MV-4-11 (cell line): ENCODE measurements at regions not wholly inside any gene's neighbourhood (a gene's known extent, or its start where the extent isn't known, plus 50 kb on each side); places are given as distances from the start of the nearest gene placed in this dataset.

Source experiments
- DNase-seq: peaks from one replicate; lab custom pipeline; 2025; lab: John Stamatoyannopoulos, UW

GRCh38 chr1:79777481-79778219, 771.1 kb upstream of the ADGRL4 start:
- DNase-seq = peak; percentile 88

DNA sequence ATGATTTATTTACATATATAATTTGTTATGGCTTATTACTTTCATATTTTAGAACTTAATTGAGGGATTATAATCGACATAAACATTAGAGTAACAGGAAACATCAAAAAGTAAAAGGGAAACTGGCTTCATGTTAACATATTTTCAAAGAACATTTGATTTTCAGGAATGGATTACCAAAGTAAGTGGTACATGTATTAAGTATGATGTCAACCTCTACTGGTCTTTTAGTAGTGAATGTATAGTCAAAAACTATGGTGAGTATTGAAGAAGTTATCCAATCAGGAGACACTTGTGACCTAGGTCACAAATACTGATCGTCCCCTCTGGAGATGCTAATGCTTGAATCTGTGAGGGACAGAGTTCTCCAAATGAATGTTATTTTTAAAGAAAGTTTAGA, 768.9 kb upstream of the ADGRL4 start:
- DNase-seq = no peak

- DNase-seq = peak; percentile 7
These were observed 766.9 kb upstream of the ADGRL4 start for GRCh38 chr1:79773385-79773784.

- DNase-seq = no peak
These were observed 755.9 kb upstream of the ADGRL4 start for GRCh38 chr1:79762461-79762860.

- DNase-seq = peak; percentile 84
These were observed 754.0 kb upstream of the ADGRL4 start for GRCh38 chr1:79760531-79760930.

DNA sequence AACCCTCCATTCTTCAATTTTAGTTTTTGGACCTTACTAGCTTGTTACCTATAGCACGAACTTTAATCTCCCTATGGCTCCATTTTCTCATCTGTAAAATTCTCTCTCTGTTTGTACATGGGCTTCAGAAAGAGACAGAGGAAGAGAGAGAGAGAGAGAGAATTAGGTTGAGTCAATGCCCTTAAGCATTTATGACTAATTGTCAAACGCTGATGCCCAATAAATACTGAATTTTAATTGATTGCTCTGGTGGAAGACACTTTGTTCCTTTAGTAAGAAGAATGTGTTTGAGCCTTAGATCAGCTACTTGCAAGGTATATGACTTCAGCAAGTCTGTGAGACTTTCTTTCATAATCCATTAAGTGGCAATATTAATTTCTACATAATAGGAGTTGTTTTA, 743.1 kb upstream of the ADGRL4 start:
- DNase-seq = no peak

DNA sequence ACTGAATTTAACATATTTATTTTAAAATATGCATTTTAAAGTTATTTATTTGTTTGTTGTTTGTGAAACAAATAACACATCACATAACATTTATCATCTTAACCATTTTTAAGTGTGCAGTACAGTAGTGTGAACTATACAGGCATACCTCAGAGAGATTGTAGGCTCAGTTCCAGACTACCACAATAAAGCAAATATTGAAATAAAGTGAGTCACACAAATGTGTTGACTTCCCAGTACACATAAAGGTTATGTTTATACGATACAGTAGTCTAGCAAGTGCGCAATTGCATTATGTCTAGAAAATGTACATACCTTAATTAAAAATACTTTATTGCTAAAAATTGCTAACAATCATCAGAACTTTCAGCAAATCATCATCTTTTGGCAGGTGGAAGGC, 739.4 kb upstream of the ADGRL4 start:
- DNase-seq = no peak

DNA sequence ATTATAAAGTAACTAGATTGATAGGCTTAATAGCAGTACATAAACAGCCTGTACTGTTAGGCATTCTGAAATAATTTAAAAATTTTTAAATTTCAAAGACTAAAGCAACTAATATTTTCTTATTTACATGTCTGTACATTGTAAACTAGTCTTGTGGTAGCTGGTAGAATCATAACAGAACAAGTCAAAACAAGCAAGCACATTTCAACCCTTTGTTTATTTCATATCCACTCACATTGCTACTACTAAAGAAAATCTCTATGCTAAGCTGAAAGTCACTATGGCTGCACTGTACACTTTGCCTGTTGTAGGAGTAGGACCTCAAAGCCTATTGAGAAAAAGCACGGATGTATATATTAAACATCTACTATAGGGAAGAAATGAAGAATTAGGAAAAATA, 738.2 kb upstream of the ADGRL4 start:
- no peak for DNase-seq

DNA sequence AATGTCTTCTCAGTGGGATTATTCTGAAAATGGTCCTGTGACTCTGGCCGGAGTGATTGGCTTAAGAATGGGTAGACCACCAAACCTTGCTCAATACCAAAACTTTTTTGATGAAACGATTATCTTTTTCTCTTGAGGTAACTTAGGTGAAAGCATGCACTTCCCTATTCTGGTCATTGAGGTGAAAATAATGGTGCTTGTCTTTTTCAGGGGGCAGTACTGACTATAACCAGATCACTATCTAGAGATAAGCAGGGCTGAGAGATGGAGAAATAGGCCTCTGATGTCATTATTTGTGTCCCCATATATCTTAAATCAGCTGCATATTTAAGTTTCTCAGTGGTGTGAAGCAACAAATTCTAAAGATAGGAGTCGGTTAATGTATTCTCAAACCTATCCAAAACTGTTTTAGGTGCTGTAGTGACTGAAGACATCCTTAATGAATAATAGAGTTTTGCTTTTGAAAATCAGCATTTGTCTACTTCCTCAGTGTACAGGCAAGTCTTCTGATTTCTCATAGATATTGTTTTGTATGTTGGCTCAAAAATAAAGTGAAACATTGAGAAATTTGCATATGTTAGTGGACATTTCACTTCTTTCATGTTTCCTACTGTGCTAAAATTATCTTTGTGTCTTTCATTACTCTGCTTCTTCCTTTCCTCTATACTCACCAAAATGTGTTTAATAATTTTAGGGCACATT, 735.3 kb upstream of the ADGRL4 start:
- no peak for DNase-seq

DNA sequence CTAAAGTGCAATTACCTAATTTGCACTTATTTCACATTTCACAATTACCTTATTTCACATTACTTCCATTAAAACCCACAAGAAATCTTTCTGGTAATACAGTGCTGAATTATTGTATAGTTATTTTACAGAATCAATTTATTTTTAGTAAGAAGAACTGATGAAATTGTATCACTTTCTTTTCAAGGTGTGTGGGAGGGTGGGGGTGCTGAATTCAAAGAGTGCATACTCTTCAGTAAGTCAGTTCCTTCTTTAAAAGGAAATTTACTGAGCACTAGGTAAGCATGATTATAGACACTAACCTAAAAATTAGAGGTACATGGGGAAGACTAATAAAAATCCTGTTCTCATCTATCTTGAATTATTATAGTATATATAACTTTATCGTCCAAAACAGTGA, 731.6 kb upstream of the ADGRL4 start:
- no peak for DNase-seq

DNA sequence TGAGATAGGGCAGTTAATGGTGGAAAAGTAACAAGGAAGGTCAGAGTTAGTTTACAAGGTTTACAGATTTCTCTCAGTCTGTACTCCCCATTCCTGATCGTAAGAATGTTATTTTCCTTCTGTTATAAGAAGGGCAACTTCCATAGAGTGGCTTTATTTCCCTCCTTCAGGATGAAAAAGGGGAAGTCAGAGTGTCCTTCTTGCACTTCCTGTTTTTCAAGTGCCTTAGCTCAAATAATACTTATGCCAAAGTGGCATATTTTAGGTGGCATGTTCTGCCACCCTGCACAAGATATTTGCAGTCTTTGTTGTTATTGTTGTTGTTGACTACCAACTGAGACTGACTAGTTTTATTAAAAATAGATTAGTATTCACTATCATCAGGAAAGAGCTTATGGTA, 730.7 kb upstream of the ADGRL4 start:
- DNase-seq = peak; percentile 83

- no peak for DNase-seq
These were observed 726.4 kb upstream of the ADGRL4 start for GRCh38 chr1:79732950-79733349.

GRCh38 chr1:79726911-79727310, 720.4 kb upstream of the ADGRL4 start:
- no peak for DNase-seq

DNA sequence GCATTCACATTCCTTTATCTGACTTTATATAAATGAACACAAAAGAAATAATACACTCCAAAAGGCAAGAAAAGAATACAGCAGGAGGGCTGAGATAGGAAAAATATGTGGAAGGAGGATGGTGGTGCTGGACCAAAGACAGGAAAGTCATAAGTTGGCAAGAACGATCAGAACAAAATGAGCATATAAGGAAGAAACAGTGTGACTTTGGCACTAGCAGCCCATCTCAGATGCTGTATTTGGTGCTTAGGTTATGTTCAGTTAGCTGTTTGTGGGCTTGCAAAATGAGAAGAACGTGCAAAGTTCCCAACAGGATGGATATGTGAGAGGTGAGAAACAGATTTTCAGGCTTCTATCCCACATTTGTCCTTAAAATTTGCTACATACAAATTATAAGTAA, 719.8 kb upstream of the ADGRL4 start:
- no peak for DNase-seq

- no peak for DNase-seq
These were observed 709.9 kb upstream of the ADGRL4 start for GRCh38 chr1:79716447-79716846.

DNA sequence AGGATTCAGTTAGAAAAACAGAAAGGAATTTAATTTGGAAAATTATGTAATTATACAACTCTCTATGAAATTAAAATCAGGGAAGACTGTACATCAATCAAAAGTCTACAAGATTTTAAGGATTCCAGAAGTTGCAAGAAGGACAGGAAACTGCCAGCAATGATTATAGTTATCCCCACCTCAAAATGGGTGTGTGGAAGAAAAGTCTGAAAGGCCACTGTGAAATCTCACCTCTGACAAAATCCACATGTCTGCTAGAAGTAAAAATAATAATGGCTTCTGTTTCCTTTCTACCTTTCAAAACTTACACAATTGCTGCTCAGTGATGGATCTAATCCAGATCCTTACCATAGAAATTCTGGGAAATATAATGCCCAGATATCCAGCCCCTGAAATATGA, 708.1 kb upstream of the ADGRL4 start:
- DNase-seq = no peak

DNA sequence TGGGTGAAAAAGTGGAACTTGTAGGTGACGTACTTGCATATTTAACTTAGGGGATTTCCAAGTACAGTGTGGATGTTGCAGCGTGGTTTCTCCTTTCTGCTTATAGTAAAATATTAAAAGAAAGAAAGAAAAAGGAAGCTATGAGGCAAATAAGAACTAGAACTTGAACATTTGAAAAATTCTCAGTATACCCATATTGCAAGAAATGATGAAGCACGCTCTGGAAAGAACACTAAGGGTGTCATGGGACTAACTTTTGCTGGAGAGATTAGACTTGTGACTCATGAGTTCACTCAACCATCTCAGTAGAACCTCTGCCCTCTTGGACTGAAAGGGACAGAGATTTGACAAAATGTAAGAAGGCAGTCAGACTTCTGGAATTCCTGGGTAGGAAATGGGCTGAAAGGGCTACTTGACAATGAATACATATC, 704.5 kb upstream of the ADGRL4 start:
- DNase-seq = no peak

DNA sequence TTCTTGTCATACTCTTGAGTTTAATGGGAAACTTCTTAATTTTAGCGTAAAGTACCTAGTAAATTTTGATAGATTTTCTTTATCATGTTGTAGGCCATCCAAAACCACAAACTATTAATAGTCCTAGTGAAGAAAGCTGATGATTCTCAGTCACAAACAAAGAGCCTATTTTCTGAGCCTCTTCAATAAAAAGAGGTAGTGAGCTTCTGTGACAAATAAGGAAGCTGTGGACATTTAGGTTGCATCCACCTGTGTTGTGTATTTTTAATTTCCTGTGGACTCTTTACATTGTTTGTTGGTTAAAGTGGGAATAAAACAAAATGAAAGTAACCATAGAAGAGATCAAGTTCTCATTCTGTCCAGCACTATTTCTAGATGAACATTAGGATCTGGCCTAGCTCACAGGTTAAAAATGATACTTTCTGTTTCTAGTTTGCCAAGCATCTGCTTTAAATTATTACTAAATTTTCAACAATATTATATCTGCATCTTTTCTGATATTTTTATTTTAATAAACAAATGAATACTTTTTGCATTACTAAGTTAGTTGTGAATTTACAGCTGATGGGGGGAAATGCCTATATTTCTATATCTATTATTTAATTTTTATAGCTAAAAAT, 702.2 kb upstream of the ADGRL4 start:
- DNase-seq = no peak

DNA sequence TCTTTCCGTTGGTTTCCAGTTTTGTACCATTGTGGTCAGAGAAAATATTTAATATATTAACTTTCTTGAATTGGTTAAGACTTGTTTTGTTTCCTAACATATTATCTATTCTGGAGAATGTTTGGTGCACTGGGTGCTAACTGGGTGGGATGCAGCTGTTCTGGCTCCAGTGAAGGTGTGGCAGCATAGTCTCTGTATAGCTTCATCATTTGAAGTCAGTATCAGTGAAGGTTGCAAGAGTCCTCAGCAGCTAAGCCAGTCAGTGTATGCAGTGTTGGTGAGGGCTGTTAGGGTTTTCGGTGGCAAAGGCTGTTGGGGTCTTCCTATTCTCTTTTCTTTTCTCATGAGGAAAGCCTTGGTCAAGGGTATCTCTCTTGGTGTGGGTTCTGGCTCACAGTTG, 698.7 kb upstream of the ADGRL4 start:
- no peak for DNase-seq

DNA sequence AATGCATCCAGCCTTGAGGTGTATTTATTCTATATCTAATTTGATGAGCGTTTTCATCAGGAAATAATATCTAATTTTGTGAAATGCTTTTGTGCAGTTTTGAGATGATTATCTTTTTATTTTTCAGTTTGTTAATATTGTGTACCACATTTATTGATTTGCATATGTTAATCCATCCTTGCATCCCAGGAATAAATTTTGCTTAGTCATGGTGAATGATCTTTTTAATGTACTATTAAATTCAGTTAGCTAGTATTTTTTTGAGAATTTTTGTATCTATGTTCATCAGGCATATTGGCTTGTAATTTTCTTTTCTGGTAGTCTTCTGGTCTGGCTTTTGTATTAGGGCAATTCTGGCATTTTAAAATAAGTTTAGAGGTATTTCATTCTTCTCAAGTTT, 697.5 kb upstream of the ADGRL4 start:
- no peak for DNase-seq

GRCh38 chr1:79702336-79702999, 695.9 kb upstream of the ADGRL4 start:
- DNase-seq = peak; percentile 16

GRCh38 chr1:79695138-79695537, 688.6 kb upstream of the ADGRL4 start:
- no peak for DNase-seq

DNA sequence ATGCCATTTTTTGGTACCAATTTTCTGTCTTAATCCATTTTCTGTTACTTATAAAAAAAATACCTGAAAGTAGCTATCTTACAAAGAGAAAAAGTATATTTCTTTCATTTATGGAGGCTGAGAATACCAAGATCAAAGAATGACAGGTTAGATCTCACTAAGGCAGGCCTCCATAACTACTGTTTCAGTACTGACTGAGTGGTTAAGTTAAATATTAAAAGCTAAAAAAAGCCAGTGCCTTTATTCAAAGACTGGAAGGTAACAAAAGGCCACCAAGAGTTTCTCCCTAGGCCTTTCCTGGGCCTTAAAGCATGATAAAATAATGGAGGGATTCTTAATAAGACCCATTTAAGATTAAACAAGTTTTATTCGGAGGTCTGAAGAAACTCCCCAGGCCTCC, 687.7 kb upstream of the ADGRL4 start:
- no peak for DNase-seq
